Ectodermal cell (in vitro differentiated cells): ENCODE measurements at regions not wholly inside any gene's neighbourhood (a gene's known extent, or its start where the extent isn't known, plus 50 kb on each side); places are given as distances from the start of the nearest gene placed in this dataset.

ENCODE experiments used
- H3K27ac ChIP-seq: 2 replicates; pipeline ENCODE4 v1.7.0; 2013; ENCODE audit warnings: mild to moderate bottlenecking, low read depth, low read length; ENCODE audit not compliant: insufficient read depth, poor library complexity, severe bottlenecking
- H3K27me3 ChIP-seq: 2 replicates; pipeline ENCODE4 v1.7.0; 2013; ENCODE audit warnings: mild to moderate bottlenecking, low read length; ENCODE audit not compliant: insufficient read depth, control insufficient read depth, poor library complexity, severe bottlenecking
- H3K36me3 ChIP-seq: one replicate; pipeline ENCODE4 v1.7.0; 2013; ENCODE audit warnings: low read length; ENCODE audit not compliant: control insufficient read depth, insufficient read depth
- H3K4me1 ChIP-seq: one replicate; pipeline ENCODE4 v1.7.0; 2013; ENCODE audit warnings: low read length; ENCODE audit not compliant: control insufficient read depth, insufficient read depth
- H3K4me3 ChIP-seq: 2 replicates; pipeline ENCODE4 v1.7.0; 2013; ENCODE audit warnings: low read depth, low read length, control low read depth; ENCODE audit not compliant: insufficient read depth
- H3K9me3 ChIP-seq: 2 replicates; pipeline ENCODE4 v1.7.0; 2013; ENCODE audit warnings: mild to moderate bottlenecking, low read length, moderate library complexity; ENCODE audit not compliant: control insufficient read depth
- WGBS, 2 experiments: methylation state at CpG; one replicate each; pipeline ENCODE4 v1.1.7; 2013; ENCODE audit warnings: missing lambda C conversion rate in 2 of 2; 5-methylcytosine and 5-hydroxymethylcytosine counted together

DNA sequence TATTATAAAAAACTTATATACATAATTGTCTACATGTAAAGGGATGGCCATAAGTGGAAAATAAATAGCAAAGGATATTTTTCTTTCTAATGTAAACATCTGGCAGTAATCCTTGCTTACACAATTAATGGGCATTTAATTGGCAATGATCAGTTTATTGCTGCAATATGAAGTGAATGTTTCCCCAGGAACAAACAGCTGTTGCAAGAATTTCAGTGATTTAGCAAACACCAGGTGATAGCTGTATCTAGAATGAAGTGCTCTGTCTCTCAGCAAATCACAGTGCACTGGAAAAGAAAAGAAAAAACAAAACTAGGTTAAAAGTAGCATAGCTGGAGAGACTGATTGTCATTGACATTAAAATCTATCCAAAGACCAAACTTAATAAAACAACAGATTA lies 594.5 kb upstream of the ARRDC3 start:
- Histone ChIP-seq H3K4me1 (peaks cover 4% of the 10 kb centered on the region), H3K4me3 (no peak overlapping the region), H3K9me3 (no peaks in the 10 kb centered on the region), H3K27me3 (no peaks in the 10 kb centered on the region), H3K36me3 (no peaks in the 10 kb centered on the region), H3K27ac (no peak overlapping the region)

DNA sequence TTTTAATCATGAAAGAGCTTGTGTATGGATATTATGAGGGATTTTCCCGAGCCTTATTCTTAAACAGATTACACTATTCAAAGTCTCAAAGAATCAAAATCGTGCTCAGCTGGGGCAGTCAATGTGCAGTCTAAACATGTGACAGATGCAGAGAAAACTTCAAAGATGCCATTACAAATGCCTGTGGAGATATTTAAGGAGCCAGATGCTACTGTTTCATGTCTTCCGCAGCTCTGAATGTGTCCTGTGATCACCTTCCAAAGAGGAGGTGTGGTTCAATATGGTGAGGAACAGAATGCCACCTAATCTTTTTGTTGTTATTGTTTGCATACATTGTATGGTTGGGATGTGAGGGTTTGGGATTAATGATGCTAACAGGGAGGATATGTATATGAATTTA lies 593.3 kb upstream of the ARRDC3 start:
- 63 to 79% methylated on average over 2 to 3 of the region's 3 CpGs for WGBS, 2 experiments
- H3K27me3 ChIP-seq, result no peaks in the 10 kb centered on the region
- no peak overlapping the region for H3K4me3 ChIP-seq
- no peak overlapping the region for H3K27ac ChIP-seq
- H3K9me3 ChIP-seq, result no peaks in the 10 kb centered on the region
- peaks cover 4% of the 10 kb centered on the region for H3K4me1 ChIP-seq
- H3K36me3 ChIP-seq, result no peaks in the 10 kb centered on the region

DNA sequence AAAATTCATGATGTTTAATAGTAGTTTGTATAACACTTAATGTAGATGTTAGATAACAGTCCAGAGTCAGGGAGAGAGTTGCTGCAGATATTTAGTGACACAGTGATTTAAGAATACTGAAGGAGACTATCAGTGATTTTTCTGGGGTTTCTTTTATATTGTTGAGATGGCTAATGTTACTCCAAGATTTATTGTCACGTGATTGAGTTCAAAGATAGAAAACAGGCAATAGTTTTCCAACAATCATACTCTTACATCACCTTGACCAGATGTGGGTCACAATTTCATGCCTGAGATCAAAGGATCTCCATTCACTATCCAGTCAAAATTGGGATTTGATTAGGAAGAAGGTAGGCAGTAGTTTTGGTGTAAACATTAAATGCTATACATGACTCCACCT lies 580.0 kb upstream of the ARRDC3 start:
- H3K4me3 ChIP-seq, result no peak overlapping the region
- H3K27me3 ChIP-seq, result no peaks in the 10 kb centered on the region
- no peaks in the 10 kb centered on the region for H3K9me3 ChIP-seq
- H3K36me3 ChIP-seq, result no peaks in the 10 kb centered on the region
- WGBS, 2 experiments, result 92 to 100% methylated on average over 1 of the region's 1 CpG
- H3K27ac ChIP-seq, result no peak overlapping the region
- H3K4me1 ChIP-seq, result no peaks in the 10 kb centered on the region

DNA sequence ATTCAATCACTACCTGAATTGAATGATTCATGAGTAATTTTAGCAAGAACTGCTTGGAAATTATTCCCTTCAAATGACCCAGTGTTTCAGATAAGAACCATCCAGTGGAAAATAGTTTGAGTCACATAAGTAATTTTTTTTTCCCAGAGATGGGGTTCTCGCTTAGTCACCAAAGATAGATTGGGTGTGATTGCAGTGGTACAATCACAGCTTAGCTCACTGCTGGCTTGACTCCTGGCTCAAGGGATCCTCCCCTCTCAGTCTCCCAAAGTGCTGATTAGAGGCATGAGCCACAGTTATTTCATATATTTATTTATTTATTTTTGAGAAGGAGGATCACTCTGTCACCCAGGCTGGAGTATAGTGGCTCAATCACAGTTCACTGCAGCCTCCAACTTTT lies 574.5 kb upstream of the ARRDC3 start:
- Histone ChIP-seq H3K27me3 (no peaks in the 10 kb centered on the region), H3K27ac (no peak overlapping the region), H3K4me1 (no peaks in the 10 kb centered on the region), H3K9me3 (no peaks in the 10 kb centered on the region), H3K36me3 (no peaks in the 10 kb centered on the region), H3K4me3 (no peak overlapping the region)
- 80 to 91% methylated on average over 1 of the region's 1 CpG for WGBS, 2 experiments

DNA sequence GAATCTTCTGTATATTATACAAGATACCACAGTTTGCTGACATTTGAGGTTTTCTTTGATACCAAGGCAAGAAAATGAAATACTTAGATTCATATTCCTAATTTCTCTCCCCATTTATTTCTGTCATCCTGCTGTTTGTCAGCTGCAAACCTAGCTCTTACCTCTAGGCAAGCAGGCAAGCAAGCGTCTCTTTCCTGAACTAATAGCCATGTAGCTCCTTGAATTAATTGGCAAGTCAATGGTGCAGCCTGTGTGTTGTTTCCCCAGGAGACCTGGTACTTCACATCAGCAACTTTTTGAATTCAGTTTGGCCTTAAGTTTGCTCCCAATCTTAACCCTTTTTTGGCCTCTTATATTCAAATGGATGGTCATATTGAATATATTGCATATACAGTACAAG lies 573.6 kb upstream of the ARRDC3 start:
- 15 to 31% methylated on average over 1 of the region's 1 CpG for WGBS, 2 experiments
- H3K4me3 ChIP-seq, result no peak overlapping the region

DNA sequence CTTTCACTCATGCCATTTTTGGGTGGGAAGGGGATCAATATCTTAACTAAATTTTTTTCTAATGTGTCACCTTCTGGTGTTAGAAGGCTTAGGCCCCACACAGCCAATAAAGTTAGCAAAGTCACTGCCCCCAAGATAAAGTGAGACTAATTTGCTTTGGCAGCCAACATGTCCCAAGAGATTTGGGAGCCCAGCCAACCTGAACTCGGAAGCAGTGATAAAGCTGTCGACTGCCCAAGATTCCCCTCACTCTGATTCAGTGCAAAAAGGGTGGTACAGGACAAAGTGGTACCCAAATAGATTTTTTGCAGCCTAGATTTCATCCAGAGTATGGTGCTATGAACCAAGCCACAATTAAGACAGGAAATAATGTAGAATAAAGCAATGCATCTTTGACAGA lies 572.5 kb upstream of the ARRDC3 start:
- Histone ChIP-seq H3K27me3 (no peaks in the 10 kb centered on the region), H3K27ac (no peak overlapping the region), H3K36me3 (no peaks in the 10 kb centered on the region), H3K9me3 (no peaks in the 10 kb centered on the region), H3K4me3 (no peak overlapping the region), H3K4me1 (no peaks in the 10 kb centered on the region)
- WGBS, 2 experiments, result 71 to 82% methylated on average over 2 of the region's 2 CpGs

More for the DNA sequence above, 573.6 kb upstream of the ARRDC3 start:
- Histone ChIP-seq H3K4me1 (no peaks in the 10 kb centered on the region), H3K9me3 (no peaks in the 10 kb centered on the region), H3K27ac (no peak overlapping the region), H3K27me3 (no peaks in the 10 kb centered on the region), H3K36me3 (no peaks in the 10 kb centered on the region)

DNA sequence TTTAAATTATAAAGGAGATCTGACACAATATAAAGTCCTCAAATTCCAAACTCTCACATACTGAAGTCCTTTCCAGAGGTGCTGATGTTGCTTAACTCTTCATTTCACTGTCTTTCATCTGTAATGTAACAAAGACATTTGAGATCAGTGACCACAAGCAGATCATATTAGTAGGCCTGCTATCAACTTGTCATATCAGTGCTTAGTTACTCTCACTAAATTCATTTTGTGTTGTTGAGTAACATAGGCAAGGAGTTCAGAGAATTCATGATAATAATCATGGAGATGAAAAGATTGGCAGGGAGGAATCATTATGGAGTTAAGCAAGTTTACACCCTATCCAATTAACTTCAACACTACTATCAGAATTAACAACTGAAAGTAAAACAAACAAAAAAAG lies 571.0 kb upstream of the ARRDC3 start:
- no peak overlapping the region for H3K27ac ChIP-seq
- H3K4me1 ChIP-seq, result no peaks in the 10 kb centered on the region
- no peaks in the 10 kb centered on the region for H3K27me3 ChIP-seq
- no peaks in the 10 kb centered on the region for H3K9me3 ChIP-seq
- H3K4me3 ChIP-seq, result no peak overlapping the region
- no peaks in the 10 kb centered on the region for H3K36me3 ChIP-seq

DNA sequence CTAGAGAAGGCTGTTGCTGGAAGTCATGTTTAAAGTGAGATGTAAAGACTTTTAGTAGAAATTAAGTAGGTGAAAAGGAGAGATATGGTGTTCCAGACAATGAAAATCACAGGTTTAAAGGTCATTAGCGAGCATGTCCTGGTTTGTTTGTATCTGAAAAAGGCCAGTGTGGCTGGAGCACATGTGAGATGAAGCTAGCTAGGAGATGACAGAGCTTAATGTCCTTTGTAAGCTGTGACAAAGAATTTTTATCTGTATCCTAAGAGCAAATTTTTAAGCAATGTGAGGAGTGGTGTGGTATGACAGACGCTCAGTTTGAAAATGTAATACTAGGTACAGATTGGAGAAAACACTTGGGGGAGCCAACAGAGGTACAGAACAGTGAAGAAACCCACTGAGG lies 567.2 kb upstream of the ARRDC3 start:
- no peaks in the 10 kb centered on the region for H3K4me1 ChIP-seq
- no peaks in the 10 kb centered on the region for H3K36me3 ChIP-seq
- H3K9me3 ChIP-seq, result no peaks in the 10 kb centered on the region
- H3K4me3 ChIP-seq, result no peak overlapping the region
- no peaks in the 10 kb centered on the region for H3K27me3 ChIP-seq
- H3K27ac ChIP-seq, result no peak overlapping the region
- 93% methylated on average over 2 of the region's 2 CpGs for WGBS, 2 experiments

DNA sequence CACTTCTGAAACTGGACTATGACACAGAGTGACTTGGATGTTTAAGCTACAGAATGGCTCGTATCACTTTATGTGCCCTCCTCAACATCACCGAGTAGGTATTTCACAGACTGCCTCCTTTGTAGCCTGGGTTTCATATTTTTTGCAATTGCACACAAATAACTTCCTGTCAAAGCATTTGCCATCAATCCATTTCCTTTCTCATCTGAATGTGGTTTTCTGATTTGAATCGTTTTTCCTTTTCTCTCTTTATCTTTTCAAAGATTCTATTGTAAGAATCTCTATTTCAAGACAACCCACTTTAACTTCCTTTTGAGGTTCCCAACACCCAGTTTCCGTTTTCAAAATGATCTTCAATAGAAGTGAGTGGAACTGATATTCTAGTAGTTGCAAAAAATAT lies 563.8 kb upstream of the ARRDC3 start:
- H3K9me3 ChIP-seq, result no peaks in the 10 kb centered on the region
- H3K27ac ChIP-seq, result no peak overlapping the region
- WGBS, 2 experiments, result 97% methylated on average over 3 of the region's 4 CpGs
- no peaks in the 10 kb centered on the region for H3K36me3 ChIP-seq
- no peaks in the 10 kb centered on the region for H3K4me1 ChIP-seq
- H3K4me3 ChIP-seq, result no peak overlapping the region
- no peaks in the 10 kb centered on the region for H3K27me3 ChIP-seq

DNA sequence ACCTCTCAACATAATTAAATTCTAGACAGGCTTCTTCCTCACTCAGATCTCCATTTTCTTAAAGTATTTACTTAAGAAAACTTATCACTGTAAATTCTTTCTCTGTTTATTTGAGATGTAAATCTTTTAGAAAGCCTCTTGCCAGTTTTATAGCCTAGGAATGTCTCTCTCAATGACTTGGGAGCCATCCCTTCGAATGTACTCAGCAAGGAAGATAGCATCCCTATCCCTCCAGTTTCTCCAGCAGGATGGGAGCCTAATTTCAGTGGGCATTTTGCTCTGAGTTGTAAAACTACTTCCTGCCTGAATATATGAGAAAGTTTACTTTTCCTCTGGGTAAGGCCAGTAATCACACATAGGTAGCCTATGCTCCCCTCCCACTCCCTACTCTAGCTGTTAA lies 558.5 kb upstream of the ARRDC3 start:
- no peaks in the 10 kb centered on the region for H3K9me3 ChIP-seq
- no peaks in the 10 kb centered on the region for H3K4me1 ChIP-seq
- no peaks in the 10 kb centered on the region for H3K36me3 ChIP-seq
- no peaks in the 10 kb centered on the region for H3K27me3 ChIP-seq
- no peak overlapping the region for H3K27ac ChIP-seq
- H3K4me3 ChIP-seq, result no peak overlapping the region
- 77 to 88% methylated on average over 1 of the region's 1 CpG for WGBS, 2 experiments

DNA sequence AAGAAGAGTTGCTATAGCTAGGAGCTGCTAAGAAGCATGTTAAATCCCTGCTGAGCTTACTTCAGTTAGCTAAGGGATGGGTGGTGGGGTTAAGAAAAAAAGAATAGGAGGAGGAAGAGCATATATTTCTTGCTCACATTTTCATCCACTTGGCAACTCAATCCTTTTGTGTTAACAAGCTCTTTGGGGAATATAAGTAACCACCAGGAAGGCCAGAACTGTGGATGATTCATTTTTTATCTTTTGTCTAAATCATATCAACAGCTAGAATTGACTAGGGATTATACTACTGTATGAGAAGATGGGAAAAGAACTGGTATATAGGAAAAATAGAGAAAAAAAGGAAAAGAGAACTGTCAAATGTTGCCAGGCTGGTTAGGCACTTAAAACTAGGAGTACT lies 555.3 kb upstream of the ARRDC3 start:
- no peaks in the 10 kb centered on the region for H3K36me3 ChIP-seq
- no peaks in the 10 kb centered on the region for H3K9me3 ChIP-seq
- no peak overlapping the region for H3K4me3 ChIP-seq
- no peaks in the 10 kb centered on the region for H3K27me3 ChIP-seq
- H3K27ac ChIP-seq, result no peak overlapping the region
- H3K4me1 ChIP-seq, result no peaks in the 10 kb centered on the region
